NOMO-1 (cell line): ENCODE measurements at regions not wholly inside any gene's neighbourhood (a gene's known extent, or its start where the extent isn't known, plus 50 kb on each side); places are given as distances from the start of the nearest gene placed in this dataset.

Source experiments
- DNase-seq, 2 experiments: peaks; one replicate each; lab custom pipeline; 2025; ENCODE audit not compliant: unreplicated experiment in 2 of 2; lab: John Stamatoyannopoulos, UW

- DNase-seq = no peak
Measured at GRCh38 chr4:111537871-111538270, 607.4 kb upstream of the FAM241A start.

GRCh38 chr4:111540671-111541070, 604.6 kb upstream of the FAM241A start:
- DNase-seq = no peak

DNA sequence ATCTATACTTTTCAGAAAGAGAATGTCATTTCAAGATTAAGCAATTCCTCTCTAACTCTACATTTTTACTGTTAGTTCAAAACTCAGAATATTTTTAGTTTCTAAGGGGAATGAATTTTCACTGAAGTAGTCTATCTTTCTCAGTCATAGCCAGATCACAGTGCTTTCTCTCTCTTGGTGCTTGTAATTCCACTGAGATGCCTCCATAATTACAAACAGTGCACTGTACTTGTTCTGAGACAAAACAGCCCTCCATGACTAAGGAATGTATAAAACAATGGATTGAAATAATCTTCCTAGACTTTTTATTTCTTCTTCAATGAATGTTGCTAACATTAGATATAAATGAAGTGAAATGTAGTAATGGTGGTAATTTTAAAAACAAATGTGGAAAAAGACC, 603.2 kb upstream of the FAM241A start:
- no peak for DNase-seq

DNA sequence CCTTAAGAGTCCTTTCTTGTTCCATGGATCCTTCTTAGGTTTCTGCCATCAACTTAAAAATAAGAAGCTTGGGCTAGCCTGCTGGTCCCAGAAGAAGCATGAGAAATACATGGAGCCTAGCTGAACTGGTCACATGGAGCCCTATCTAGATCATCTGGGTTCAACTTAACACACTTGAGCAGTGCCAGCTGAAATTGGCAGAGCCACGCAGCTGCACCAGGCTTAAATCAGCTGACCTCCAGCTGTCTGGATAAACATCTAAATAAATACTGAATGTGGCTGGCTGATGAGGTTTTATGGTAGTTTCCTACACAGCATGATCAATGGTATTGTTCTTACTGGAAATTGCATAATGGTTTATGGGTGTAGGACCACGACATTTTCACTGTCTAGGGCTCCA, 598.4 kb upstream of the FAM241A start:
- no peak for DNase-seq

- DNase-seq = no peak
Measured at GRCh38 chr4:111556141-111556781, 589.0 kb upstream of the FAM241A start.

DNA sequence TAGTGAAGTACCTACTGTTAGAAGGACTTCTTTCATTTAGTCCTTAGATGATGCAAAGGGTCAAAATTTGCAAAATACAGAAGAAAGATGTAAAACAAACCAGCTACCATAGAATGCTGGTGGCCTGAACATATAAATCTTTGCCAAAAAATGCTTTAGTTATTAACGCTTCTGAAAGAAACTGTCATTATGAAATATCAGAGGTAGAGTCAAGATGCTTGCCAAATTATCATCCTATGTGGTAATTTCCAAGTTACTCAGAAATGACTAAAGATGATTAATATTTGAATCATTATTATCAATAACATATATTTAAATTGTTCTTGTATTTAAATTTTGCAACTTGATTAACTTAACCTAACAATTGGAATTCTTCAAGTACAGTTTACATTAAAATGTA, 588.4 kb upstream of the FAM241A start:
- DNase-seq = no peak

DNA sequence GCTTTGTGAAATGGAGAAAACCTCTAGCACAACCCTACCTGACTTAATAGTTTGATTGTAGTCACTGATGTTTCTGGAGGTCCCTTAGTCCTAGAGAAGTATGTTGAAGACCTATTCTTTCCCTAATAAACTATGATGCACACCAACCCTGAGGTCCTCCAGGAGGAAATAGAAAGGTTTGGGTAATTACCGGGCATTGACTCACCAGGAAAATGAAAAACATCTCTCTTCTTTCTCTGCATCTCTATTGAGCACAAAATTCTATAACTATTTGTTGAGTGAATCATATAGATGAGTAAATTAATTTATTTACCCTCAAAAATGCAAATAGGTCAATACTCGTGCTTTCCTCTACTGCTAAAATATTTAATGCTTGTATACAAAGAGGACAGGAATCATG, 582.4 kb upstream of the FAM241A start:
- no peak for DNase-seq

DNA sequence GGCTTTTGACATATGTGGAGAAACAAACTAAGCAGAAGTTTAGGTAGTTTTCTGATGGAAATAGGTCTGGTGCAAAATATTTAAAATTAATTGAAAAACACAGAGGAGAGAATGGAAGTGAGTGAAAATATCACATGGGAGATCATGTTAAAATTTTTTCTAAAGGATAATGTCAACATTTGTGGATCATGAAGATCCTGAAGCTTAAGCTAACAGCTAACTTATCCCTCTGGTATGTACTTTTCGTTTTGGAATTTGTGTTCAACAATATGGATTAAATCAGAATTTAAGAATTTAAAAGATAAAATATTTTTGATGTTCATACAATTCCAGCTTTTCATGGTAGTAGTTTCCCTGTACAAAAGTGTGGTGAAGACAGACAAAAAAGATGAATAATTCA, 572.8 kb upstream of the FAM241A start:
- no peak for DNase-seq

GRCh38 chr4:111573386-111573785, 571.9 kb upstream of the FAM241A start:
- DNase-seq = no peak

DNA sequence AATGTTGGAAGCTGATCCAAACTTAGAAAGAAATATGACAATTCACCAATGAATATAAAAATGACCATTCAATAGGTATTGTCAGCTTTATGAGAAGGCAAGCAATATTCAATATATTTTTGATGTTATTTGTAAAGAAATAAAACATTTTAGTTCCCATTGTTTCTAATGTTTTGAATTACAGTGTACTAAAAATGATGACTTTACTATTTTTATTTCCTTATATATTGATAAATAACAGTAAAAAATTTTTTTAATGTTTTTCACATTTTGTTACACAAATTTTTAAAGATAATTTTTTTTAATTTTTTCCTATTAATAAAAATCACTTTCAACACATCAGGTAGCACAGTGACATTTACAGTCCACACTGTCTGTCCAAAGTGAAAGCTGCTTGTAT, 565.5 kb upstream of the FAM241A start:
- no peak for DNase-seq

DNA sequence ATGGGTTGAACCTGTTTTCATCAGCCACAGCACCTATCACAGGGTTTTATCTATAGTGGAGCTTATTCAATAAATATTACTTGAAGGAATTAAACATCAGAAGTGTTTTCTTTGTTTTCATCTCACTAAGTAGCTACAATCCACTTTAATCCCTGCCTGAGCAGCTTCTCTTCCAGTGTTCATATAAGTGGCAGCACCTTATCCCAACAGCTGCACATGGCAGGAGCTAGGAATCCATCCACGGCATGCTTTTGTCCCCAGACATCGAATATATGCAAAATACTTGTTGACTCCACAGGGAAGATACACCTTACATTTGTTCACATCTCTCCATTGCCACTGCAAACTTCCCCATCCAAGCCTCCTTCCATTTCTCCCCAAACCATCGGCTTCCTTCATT, 549.8 kb upstream of the FAM241A start:
- DNase-seq = no peak

DNA sequence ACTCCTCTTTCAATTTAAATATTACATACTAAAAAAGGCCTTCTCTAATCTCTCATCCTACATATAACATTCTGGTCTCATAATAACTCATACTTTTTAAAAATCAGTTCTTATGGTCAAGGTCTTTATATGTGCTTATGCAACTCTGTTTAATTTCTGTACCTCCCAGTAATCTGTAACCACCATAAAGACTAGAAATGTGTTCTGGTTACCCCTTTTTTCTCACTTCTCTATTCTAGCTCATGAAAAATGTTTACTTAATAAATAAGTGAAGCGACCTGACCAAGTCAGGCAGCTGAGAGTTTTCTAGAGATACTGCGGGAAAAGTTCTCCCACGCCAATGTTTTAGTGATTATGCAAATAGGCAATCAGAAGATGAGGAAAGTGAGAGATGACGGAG, 548.8 kb upstream of the FAM241A start:
- no peak for DNase-seq

DNA sequence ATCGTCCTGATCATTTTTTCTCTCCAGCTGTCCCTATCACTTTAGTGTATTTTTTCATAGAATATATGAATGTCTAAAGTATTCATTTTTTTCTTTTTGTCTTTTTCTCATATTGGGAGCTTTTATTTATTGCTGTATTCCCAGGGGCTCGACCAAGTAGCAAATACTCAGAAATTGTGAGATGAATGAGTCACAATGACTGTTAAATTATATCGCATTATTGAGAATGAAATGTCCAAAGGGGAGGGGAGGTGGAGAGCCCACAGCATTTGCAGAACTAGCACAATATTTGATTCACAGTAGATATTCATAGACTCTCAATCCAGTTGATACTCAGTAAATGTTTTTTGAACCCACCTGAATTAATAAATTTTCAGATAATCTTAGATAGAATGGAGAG, 543.6 kb upstream of the FAM241A start:
- DNase-seq = no peak

GRCh38 chr4:111602848-111603247, 542.4 kb upstream of the FAM241A start:
- no peak for DNase-seq

DNA sequence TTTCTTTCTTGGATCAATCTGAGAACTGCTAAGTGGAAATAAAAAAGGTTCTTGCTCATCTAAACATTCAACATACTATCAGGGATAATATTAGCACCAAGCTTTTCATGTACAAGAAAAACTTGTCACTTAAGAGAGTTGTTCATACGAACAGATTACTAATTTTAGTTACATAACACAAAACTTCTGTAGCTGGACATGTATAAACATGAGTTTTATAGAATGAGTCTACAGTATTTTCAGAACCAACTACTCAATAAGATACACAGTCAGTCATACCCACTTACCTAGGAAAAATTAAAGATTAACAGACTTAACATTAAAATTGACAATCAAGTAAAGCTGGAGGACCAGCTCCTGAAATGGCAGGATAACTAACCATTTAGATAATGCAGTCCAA, 540.1 kb upstream of the FAM241A start:
- DNase-seq = no peak

- no peak for DNase-seq
Measured at GRCh38 chr4:111610681-111611080, 534.6 kb upstream of the FAM241A start.

GRCh38 chr4:111618908-111619307, 526.3 kb upstream of the FAM241A start:
- no peak for DNase-seq

GRCh38 chr4:111628437-111628836, 516.8 kb upstream of the FAM241A start:
- DNase-seq = no peak

- DNase-seq = no peak
Measured at GRCh38 chr4:111630705-111631104, 514.5 kb upstream of the FAM241A start.

GRCh38 chr4:111631215-111631999, 513.8 kb upstream of the FAM241A start:
- peak in 1 of 2 experiments; percentile 1 for DNase-seq

DNA sequence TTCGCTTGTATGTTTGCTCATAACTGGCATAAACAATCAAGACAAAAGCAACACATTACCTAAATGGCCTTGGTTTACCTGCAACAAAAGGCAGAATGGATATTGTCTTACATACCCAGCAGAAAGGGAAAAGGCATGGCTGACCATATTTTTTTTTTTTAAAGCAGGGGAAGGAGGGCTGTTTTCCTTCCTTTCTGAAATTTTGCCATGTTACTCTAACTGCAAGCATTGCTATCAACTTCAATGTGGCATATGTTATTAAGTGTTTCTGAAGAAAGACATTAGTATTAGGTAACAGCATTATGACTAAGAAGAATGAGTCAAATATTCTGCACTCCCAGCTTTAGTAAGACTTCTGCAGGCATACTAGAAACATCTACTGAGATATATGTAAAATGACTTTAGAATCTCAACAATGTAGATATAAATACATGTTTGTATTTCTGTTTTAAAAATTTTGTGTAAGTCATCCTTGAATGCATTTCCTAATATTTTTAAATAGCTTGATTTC, 512.6 kb upstream of the FAM241A start:
- peak in 1 of 2 experiments; percentile 41 for DNase-seq

GRCh38 chr4:111633663-111634266, 511.5 kb upstream of the FAM241A start:
- DNase-seq = peak in 1 of 2 experiments; percentile 1
